HL-60 (cell line): ENCODE measurements at regions not wholly inside any gene's neighbourhood (a gene's known extent, or its start where the extent isn't known, plus 50 kb on each side); places are given as distances from the start of the nearest gene placed in this dataset.

Experiments
- DNase-seq, 2 experiments: peaks; one replicate each; pipeline ENCODE4 v3.0.0-alpha.2; 2010 to 2020; ENCODE audit warnings: low read depth in 1 of 2, low spot score in 1 of 2
- H3K27ac ChIP-seq: fragments of 250-450 bp; sonication (Bioruptor Pico); replicated peaks from 2 replicates; pipeline ENCODE4 v1.5.1; 2020; ENCODE audit warnings: mild to moderate bottlenecking, moderate library complexity
- H3K27me3 ChIP-seq: fragments of 250-450 bp; sonication (Bioruptor Pico); 2 replicates; pipeline ENCODE4 v1.5.1; 2021; ENCODE audit warnings: mild to moderate bottlenecking, moderate library complexity; ENCODE audit not compliant: insufficient read depth, poor library complexity, severe bottlenecking
- H3K4me3 ChIP-seq: replicated peaks from 2 replicates; pipeline ENCODE4 v1.5.1; 2011; ENCODE audit warnings: mild to moderate bottlenecking, control low read depth, low read length; ENCODE audit not compliant: insufficient read depth
- GABPA ChIP-seq: IDR thresholded peaks from 2 replicates; pipeline ENCODE4 v1.6.1; 2012; ENCODE audit warnings: low read depth
- POLR2AphosphoS5 ChIP-seq: IDR thresholded peaks from 2 replicates; pipeline ENCODE4 v1.6.1; 2012; ENCODE audit warnings: low read depth
- REST ChIP-seq: IDR thresholded peaks from 2 replicates; pipeline ENCODE4 v1.6.1; 2012; ENCODE audit warnings: low read depth; ENCODE audit not compliant: insufficient replicate concordance
- SPI1 ChIP-seq: IDR thresholded peaks from 2 replicates; pipeline ENCODE4 v1.6.1; 2012; ENCODE audit warnings: low read depth, mild to moderate bottlenecking, borderline replicate concordance
- TF ChIP-seq, protein P1 (sequence below): IDR thresholded peaks from one replicate; pipeline ENCODE4 v1.5.1; 2011; ENCODE audit warnings: low read length, control low read depth, inconsistent platforms; ENCODE audit not compliant: insufficient read depth

- DNase-seq, result no peak
- TF ChIP-seq, protein P1, sequence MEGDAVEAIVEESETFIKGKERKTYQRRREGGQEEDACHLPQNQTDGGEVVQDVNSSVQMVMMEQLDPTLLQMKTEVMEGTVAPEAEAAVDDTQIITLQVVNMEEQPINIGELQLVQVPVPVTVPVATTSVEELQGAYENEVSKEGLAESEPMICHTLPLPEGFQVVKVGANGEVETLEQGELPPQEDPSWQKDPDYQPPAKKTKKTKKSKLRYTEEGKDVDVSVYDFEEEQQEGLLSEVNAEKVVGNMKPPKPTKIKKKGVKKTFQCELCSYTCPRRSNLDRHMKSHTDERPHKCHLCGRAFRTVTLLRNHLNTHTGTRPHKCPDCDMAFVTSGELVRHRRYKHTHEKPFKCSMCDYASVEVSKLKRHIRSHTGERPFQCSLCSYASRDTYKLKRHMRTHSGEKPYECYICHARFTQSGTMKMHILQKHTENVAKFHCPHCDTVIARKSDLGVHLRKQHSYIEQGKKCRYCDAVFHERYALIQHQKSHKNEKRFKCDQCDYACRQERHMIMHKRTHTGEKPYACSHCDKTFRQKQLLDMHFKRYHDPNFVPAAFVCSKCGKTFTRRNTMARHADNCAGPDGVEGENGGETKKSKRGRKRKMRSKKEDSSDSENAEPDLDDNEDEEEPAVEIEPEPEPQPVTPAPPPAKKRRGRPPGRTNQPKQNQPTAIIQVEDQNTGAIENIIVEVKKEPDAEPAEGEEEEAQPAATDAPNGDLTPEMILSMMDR, result no peak
- TF ChIP-seq POLR2AphosphoS5 (no peak), GABPA (no peak), REST (no peak), SPI1 (no peak)
- H3K27ac ChIP-seq, result no peak overlapping the region
These were observed 54.6 kb upstream of the RNF217 start for GRCh38 chr6:124907596-124907995.

More at GRCh38 chr6:124907596-124907995, 54.6 kb upstream of the RNF217 start:
- Histone ChIP-seq H3K27me3 (no peaks in the 10 kb centered on the region), H3K4me3 (no peak overlapping the region)
